Vagina (tissue), 2 donors: ENCODE measurements at regions not wholly inside any gene's neighbourhood (a gene's known extent, or its start where the extent isn't known, plus 50 kb on each side); places are given as distances from the start of the nearest gene placed in this dataset.

Source experiments
- DNase-seq, 2 donors: peaks; one replicate each; pipeline ENCODE4 v3.0.0-alpha.2; 2017; ENCODE audit errors: extremely low spot score in 2 of 2
- H3K27ac ChIP-seq: fragments of 200-600 bp; sonication (generic); one replicate; pipeline ENCODE4 v1.5.1; 2019
- H3K27me3 ChIP-seq: fragments of 200-600 bp; sonication (generic); one replicate; pipeline ENCODE4 v1.5.1; 2019
- H3K36me3 ChIP-seq, 2 donors: fragments of 200-600 bp; sonication (generic); one replicate each; pipeline ENCODE4 v1.5.1; 2017 to 2019
- H3K4me1 ChIP-seq: fragments of 200-600 bp; sonication (generic); one replicate; pipeline ENCODE4 v1.5.1; 2019
- H3K4me3 ChIP-seq, 2 donors: fragments of 200-600 bp; sonication (generic); 1 replicate in 1 of 2; 2 replicates in 1 of 2; pipeline ENCODE4 v1.5.1; 2016 to 2019
- H3K9me3 ChIP-seq: fragments of 200-600 bp; sonication (generic); one replicate; pipeline ENCODE4 v1.5.1; 2019
- POLR2A ChIP-seq, 2 donors: fragments of 450-650 bp; IDR thresholded peaks; one replicate each; pipeline ENCODE4 v1.6.1; 2017; ENCODE audit warnings: antibody characterized with exemption in 2 of 2, mild to moderate bottlenecking in 2 of 2, moderate library complexity in 2 of 2
- POLR2AphosphoS5 ChIP-seq, 2 donors: sonication (generic); formaldehyde crosslinking; IDR thresholded peaks; one replicate each; pipeline ENCODE4 v1.9.0; 2017; ENCODE audit warnings: antibody characterized with exemption in 2 of 2, mild to moderate bottlenecking in 2 of 2, low read depth in 1 of 2; ENCODE audit not compliant: insufficient read depth in 1 of 2
- intact Hi-C: fragments of 100-400 bp; cut with DNase I; formaldehyde crosslinking; loops from one replicate; pipeline ENCODE4 v1.15.1; 2023
- TF ChIP-seq, protein P1 (sequence below), 3 experiments: fragments of 450-650 bp in 2 of 3; fragments of 200-600 bp in 1 of 3; sonication (generic) in 1 of 3; IDR thresholded peaks; one replicate each; pipeline ENCODE4 v1.5.1; 2017 to 2019; ENCODE audit warnings: antibody characterized with exemption in 3 of 3, mild to moderate bottlenecking in 2 of 3, moderate library complexity in 2 of 3

- no peaks in the 10 kb centered on the region for H3K27me3 ChIP-seq
- TF ChIP-seq, protein P1, sequence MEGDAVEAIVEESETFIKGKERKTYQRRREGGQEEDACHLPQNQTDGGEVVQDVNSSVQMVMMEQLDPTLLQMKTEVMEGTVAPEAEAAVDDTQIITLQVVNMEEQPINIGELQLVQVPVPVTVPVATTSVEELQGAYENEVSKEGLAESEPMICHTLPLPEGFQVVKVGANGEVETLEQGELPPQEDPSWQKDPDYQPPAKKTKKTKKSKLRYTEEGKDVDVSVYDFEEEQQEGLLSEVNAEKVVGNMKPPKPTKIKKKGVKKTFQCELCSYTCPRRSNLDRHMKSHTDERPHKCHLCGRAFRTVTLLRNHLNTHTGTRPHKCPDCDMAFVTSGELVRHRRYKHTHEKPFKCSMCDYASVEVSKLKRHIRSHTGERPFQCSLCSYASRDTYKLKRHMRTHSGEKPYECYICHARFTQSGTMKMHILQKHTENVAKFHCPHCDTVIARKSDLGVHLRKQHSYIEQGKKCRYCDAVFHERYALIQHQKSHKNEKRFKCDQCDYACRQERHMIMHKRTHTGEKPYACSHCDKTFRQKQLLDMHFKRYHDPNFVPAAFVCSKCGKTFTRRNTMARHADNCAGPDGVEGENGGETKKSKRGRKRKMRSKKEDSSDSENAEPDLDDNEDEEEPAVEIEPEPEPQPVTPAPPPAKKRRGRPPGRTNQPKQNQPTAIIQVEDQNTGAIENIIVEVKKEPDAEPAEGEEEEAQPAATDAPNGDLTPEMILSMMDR (IDR thresholded peaks at IDR 0.05): no peak
- TF ChIP-seq POLR2AphosphoS5 (IDR thresholded peaks at IDR 0.05; ENCODE audit: insufficient read depth in 1 of 2, low read depth in 1 of 2) (no peak), POLR2A (IDR thresholded peaks at IDR 0.05) (no peak)
- intact Hi-C loops: no loop called here
- H3K27ac ChIP-seq: peak overlapping the region; percentile 27
- no peaks in the 10 kb centered on the region for H3K9me3 ChIP-seq
- H3K4me1 ChIP-seq: peaks cover 6% of the 10 kb centered on the region
- DNase-seq: no peak
- no peaks in the 10 kb centered on the region for H3K36me3 ChIP-seq
- no peak overlapping the region for H3K4me3 ChIP-seq
These were observed 88.8 kb downstream of the CDC7 start for GRCh38 chr1:91589437-91589836.

- Histone ChIP-seq H3K36me3 (no peaks in the 10 kb centered on the region), H3K9me3 (no peaks in the 10 kb centered on the region), H3K4me3 (no peak overlapping the region), H3K4me1 (no peaks in the 10 kb centered on the region), H3K27ac (no peak overlapping the region), H3K27me3 (no peaks in the 10 kb centered on the region)
- intact Hi-C loops: no loop called here
- TF ChIP-seq, protein P1 (IDR thresholded peaks at IDR 0.05): no peak
- TF ChIP-seq POLR2AphosphoS5 (IDR thresholded peaks at IDR 0.05; ENCODE audit: insufficient read depth in 1 of 2, low read depth in 1 of 2) (no peak), POLR2A (IDR thresholded peaks at IDR 0.05) (no peak)
- DNase-seq: peak in 1 of 2 donors; percentile 62
These were observed 90.7 kb downstream of the CDC7 start for GRCh38 chr1:91591175-91591974.

DNA sequence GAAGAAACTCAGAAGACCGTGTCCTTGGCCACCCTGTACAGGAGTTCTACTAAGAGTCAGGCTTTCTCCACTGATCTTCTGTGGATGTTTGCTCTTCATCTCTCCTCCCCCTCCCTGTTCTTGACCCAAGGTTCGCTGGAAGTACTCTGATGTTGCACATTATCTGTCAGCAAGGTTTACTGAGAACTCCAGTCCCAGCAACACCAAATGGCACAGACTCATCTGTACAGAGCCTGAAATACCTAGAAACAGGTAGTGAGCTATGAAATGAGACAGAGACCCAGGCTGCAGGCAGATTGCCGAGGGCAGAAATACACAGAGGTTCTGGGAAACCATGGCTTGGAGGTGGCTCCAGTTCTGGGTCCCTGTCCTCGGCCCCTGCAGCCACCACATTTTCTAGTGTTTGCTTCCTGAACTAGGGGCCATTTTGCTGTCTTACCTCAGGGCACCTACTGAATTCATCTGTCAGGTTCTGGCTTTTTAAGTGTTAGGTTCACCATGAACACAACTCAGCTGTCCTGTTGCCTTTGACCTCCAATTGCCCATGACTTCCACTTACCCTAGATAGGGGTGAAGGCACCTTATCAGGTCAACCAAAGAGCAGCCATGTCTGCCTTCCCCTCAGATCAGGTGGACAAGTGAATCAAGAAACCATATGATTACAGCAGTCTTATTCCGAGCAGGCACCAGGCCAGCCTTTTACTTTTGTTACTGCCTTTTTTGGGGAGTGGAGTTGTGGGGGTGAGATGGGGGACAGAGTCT is 92.2 kb downstream of the CDC7 start:
- H3K27ac ChIP-seq: peak overlapping the region; percentile 45

DNA sequence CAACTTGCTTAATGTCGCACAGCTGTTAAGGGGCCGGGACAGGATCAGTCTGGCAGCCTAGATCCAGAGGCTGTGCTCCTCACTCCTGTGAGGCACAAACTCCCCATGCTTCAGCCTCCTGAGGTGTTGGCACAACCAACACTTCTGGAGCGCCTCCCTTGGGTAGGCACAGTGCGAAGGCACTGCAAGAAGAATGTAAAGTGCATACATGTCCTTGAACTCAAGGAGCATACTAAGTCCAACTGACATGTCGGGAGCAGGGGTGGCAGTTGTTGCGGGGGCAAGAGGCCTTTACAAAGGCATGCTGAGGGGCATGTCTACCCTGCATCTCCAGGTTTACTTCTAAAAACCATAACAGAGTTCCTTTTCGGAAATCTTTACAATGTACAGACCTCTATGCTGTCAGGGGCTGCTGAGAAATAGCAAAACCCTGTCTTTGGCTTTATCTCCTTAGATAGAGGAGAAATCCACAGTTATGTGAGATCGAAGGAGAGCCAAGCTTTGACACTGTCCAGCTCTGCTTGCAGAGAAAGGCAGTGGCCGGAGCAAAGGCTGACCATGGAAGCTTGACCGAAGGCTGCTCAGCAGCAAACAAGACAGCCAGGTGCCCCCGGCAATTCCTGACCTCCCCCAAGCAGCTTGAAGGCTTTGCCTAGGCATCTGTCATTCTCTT is 93.9 kb downstream of the CDC7 start:
- Histone ChIP-seq H3K36me3 (no peaks in the 10 kb centered on the region), H3K9me3 (no peaks in the 10 kb centered on the region), H3K27me3 (no peaks in the 10 kb centered on the region), H3K4me3 (no peak overlapping the region), H3K4me1 (no peaks in the 10 kb centered on the region), H3K27ac (no peak overlapping the region)
- TF ChIP-seq POLR2A (IDR thresholded peaks at IDR 0.05): no peak
- TF ChIP-seq, protein P1 (IDR thresholded peaks at IDR 0.05): no peak
- TF ChIP-seq POLR2AphosphoS5 (IDR thresholded peaks at IDR 0.05; ENCODE audit: insufficient read depth in 1 of 2, low read depth in 1 of 2): no peak
- no peak for DNase-seq
- intact Hi-C loops: no loop called here

More for the DNA sequence above, 92.2 kb downstream of the CDC7 start:
- no peaks in the 10 kb centered on the region for H3K9me3 ChIP-seq
- H3K4me3 ChIP-seq: no peak overlapping the region
- peak in 1 of 2 donors; percentile 74 for DNase-seq
- H3K27me3 ChIP-seq: no peaks in the 10 kb centered on the region
- no peaks in the 10 kb centered on the region for H3K36me3 ChIP-seq
- TF ChIP-seq POLR2AphosphoS5 (IDR thresholded peaks at IDR 0.05; ENCODE audit: insufficient read depth in 1 of 2, low read depth in 1 of 2) (no peak), POLR2A (IDR thresholded peaks at IDR 0.05) (no peak)
- TF ChIP-seq, protein P1 (IDR thresholded peaks at IDR 0.05): no peak
- H3K4me1 ChIP-seq: no peaks in the 10 kb centered on the region
- intact Hi-C loops: no loop called here
